NB4 (cell line): ENCODE measurements at regions not wholly inside any gene's neighbourhood (a gene's known extent, or its start where the extent isn't known, plus 50 kb on each side); places are given as distances from the start of the nearest gene placed in this dataset.
A peak's percentile ranks its signal among the peaks of the same experiment; 100 is the strongest.

Experiments used
- DNase-seq: peaks from one replicate; pipeline ENCODE4 v3.0.0; 2010; ENCODE audit warnings: low read depth
- H3K4me3 ChIP-seq: one replicate; pipeline ENCODE4 v1.5.1; 2011; ENCODE audit warnings: mild to moderate bottlenecking, low read depth, low read length, moderate library complexity
- MYC ChIP-seq: IDR thresholded peaks from 2 replicates; pipeline ENCODE4 v1.6.1; 2011; ENCODE audit warnings: low read depth, low read length
- POLR2A ChIP-seq: IDR thresholded peaks from 2 replicates; pipeline ENCODE4 v1.6.1; 2011; ENCODE audit warnings: mild to moderate bottlenecking; ENCODE audit not compliant: insufficient read length; ENCODE audit errors: extremely low read depth
- TF ChIP-seq, protein P1 (sequence below): IDR thresholded peaks from one replicate; pipeline ENCODE4 v1.5.1; 2012; ENCODE audit warnings: low read depth, low read length
- TF ChIP-seq, protein P2 (sequence below): IDR thresholded peaks from 2 replicates; pipeline ENCODE4 v1.6.1; 2011; ENCODE audit warnings: low read depth, low read length

DNA sequence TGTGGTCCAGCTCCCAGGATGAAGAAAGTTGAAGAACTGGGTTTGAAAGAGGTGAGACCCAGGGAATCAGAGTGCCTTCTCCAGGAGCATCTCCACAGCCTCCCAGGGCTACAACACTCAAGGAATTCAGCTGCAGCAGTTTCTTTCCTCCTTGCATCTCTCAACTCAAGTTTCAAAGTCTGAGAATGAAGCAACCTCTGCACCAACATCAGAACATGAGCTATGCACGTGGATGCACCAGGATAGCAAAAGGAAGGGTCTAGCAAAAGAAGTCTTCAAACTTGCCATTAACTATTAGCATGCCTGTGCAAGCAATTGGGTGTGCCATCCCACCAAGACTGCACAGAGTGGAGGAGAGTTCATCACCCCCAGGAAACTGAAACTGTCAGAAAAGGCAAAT lies 193.9 kb downstream of the OTOR start:
- no peak for DNase-seq
- TF ChIP-seq POLR2A (no peak), MYC (no peak)
- TF ChIP-seq, protein P1, sequence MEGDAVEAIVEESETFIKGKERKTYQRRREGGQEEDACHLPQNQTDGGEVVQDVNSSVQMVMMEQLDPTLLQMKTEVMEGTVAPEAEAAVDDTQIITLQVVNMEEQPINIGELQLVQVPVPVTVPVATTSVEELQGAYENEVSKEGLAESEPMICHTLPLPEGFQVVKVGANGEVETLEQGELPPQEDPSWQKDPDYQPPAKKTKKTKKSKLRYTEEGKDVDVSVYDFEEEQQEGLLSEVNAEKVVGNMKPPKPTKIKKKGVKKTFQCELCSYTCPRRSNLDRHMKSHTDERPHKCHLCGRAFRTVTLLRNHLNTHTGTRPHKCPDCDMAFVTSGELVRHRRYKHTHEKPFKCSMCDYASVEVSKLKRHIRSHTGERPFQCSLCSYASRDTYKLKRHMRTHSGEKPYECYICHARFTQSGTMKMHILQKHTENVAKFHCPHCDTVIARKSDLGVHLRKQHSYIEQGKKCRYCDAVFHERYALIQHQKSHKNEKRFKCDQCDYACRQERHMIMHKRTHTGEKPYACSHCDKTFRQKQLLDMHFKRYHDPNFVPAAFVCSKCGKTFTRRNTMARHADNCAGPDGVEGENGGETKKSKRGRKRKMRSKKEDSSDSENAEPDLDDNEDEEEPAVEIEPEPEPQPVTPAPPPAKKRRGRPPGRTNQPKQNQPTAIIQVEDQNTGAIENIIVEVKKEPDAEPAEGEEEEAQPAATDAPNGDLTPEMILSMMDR = no peak
- TF ChIP-seq, protein P2, sequence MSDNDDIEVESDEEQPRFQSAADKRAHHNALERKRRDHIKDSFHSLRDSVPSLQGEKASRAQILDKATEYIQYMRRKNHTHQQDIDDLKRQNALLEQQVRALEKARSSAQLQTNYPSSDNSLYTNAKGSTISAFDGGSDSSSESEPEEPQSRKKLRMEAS = no peak

DNA sequence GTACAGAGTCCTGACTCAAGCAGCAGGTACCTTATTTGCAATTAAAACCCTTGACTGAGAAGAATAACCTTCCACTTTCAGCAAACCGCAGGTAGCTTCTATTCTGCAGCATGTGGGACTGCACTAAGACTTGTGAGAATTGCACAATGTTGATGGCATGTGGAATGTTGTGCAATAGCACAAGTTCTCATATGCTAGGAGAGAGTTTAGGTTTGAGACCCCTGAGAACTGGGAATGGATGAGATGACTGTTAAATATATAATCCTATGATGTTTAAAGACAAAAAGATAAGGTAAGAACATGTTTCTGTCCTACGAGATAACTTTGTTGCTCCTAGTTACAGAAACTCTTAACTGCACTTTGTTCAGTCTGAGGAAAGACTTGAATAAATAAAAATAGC lies 194.6 kb downstream of the OTOR start:
- peak; percentile 56 for DNase-seq
- H3K4me3 ChIP-seq = no peak overlapping the region
- TF ChIP-seq, protein P1 = no peak
- TF ChIP-seq MYC (peak; percentile 73), POLR2A (no peak)
- TF ChIP-seq, protein P2 = peak; percentile 69; the same call in 1 of the 2 replicates

More for the DNA sequence above, 193.9 kb downstream of the OTOR start:
- no peak overlapping the region for H3K4me3 ChIP-seq

DNA sequence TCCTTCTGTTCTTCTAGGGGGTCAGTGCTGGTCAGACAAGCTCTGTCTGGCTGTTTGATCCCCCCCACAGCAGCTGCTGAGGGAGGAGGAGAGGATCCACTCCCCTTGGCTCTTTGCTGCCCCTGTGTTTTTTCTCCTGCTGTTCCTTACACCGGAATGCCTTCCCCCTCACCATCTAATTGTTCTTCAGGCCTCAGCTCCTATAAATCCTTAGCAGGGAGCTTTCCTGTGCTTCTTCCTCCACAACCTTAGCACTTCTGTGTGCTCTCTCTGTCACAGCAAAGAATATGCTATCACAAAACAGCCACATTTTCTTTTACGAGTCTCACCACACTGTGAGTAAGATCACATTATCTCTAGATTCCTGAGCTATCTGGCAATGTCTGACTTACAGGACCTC lies 196.6 kb downstream of the OTOR start:
- no peak overlapping the region for H3K4me3 ChIP-seq
- TF ChIP-seq, protein P1 = no peak
- DNase-seq = no peak

DNA sequence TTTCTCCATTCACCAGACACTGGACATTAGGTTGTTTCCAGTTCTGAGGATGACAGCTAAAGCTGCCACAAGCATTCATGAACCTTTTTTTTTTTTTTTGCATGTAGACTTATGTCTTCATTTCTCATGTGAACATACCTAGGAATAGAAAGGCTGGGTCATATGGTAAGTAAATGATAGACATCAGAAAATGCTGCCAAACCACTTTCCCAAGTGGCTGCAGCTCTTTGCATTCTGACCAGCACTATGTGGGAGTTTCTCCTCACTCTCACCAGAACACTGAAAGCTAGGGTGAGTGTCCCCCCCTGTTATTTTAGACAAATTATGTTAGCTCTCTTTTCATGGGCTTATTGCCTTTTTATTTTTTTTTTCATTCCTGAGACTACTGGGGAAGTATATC lies 197.5 kb downstream of the OTOR start:
- H3K4me3 ChIP-seq = no peak overlapping the region
- DNase-seq = no peak
- TF ChIP-seq, protein P1 = no peak
- no peak for TF ChIP-seq MYC
- TF ChIP-seq, protein P2 = no peak

DNA sequence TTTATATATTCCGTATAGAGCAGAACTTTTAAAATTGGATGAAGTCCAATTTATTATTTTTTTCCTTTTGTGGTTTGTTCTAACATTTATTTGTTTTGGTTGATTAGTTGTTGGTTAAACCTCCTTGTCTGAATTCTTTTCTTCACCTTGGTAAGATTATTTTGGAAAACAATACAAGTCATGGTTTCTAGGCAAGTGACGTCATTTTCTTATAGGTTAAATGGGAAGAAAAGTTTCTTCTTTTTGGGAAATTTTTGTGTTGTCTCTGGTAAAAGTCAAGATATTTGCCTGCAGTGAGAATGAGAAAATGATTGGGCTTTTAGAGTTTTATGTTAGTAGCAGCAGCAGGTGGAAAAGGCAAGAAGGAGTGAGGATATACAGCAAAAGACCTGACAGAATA lies 197.9 kb downstream of the OTOR start:
- no peak overlapping the region for H3K4me3 ChIP-seq
- no peak for DNase-seq
- TF ChIP-seq, protein P2 = no peak
- TF ChIP-seq, protein P1 = no peak
- TF ChIP-seq MYC (no peak), POLR2A (no peak)

DNA sequence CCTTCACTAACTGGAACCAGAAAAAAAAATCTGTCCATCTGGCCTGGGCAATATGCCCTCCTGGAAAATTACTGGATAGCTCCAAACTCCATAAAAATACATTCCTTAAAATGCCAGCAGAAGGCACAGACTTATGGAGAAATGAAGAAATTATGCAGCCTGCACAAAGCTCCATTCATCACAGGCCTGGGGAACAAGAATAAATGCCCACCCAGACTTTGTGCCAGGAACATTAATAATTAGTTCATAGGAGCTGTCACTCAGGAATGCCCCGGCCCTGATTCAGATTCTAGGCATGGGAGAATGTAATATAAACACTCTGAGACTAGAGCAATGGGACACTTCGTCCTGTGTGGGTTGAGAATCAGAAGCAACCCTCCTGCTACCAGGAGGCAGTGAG lies 199.3 kb downstream of the OTOR start:
- H3K4me3 ChIP-seq = no peak overlapping the region
- DNase-seq = no peak
- TF ChIP-seq MYC = no peak
- TF ChIP-seq POLR2A = no peak
- TF ChIP-seq, protein P1 = no peak
- TF ChIP-seq, protein P2 = no peak
